Epithelial cell of prostate (primary cell): ENCODE measurements at regions not wholly inside any gene's neighbourhood (a gene's known extent, or its start where the extent isn't known, plus 50 kb on each side); places are given as distances from the start of the nearest gene placed in this dataset.

Experiments used
- DNase-seq: peaks from one replicate; pipeline ENCODE4 v3.0.0-alpha.2; 2011; ENCODE audit warnings: low read depth, low spot score
- H3K27ac ChIP-seq: fragments of 450-650 bp; 2 replicates; pipeline ENCODE4 v1.5.1; 2017; ENCODE audit warnings: mild to moderate bottlenecking

GRCh38 chr20:3312940-3313682, 74.1 kb upstream of the SLC4A11 start:
- peak overlapping the region; percentile 61 for H3K27ac ChIP-seq

GRCh38 chr20:3311623-3312022, 72.6 kb upstream of the SLC4A11 start:
- H3K27ac ChIP-seq = no peak overlapping the region
- no peak for DNase-seq

More at GRCh38 chr20:3312940-3313682, 74.1 kb upstream of the SLC4A11 start:
- DNase-seq = peak; percentile 50

GRCh38 chr20:3309226-3309625, 70.2 kb upstream of the SLC4A11 start:
- H3K27ac ChIP-seq = no peak overlapping the region
- DNase-seq = no peak

DNA sequence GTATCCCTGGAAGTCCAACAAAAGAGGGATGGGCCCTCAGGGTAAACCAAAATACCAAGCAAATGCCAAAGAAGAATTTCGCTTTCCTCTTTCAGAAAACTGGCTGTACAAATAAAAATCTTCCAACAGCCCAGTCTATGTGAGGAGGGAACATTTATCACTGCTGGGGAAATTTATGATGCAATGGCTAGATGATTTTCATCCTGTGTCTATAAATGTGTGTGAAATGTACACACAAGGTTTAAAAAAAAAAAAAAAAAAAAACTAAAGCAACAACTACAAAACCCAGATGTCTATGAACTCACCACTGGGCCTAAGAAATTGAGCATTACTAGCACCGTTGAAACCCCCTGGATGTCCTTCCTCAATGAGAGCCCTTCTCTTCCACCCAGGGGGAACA, 68.7 kb upstream of the SLC4A11 start:
- no peak overlapping the region for H3K27ac ChIP-seq
- DNase-seq = no peak

DNA sequence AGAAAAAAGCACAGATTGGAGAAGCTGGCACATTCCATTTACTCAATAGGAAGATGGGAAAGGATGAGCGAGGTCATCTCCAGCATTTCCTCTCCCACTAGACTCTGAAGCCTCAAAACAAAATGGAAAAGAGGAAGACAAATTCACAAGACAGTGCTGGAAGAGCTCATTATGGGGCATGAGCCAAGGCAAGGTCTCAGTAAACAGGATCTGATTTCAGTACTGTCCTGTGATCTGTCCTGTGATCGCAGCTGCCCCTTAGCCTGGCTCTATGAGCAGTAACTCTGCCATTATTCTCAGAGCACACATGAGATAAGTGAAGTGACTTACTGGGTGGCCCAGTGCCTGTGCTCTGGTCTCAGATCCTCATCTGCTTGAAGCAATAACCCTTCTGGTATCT, 68.1 kb upstream of the SLC4A11 start:
- no peak for DNase-seq
- no peak overlapping the region for H3K27ac ChIP-seq

DNA sequence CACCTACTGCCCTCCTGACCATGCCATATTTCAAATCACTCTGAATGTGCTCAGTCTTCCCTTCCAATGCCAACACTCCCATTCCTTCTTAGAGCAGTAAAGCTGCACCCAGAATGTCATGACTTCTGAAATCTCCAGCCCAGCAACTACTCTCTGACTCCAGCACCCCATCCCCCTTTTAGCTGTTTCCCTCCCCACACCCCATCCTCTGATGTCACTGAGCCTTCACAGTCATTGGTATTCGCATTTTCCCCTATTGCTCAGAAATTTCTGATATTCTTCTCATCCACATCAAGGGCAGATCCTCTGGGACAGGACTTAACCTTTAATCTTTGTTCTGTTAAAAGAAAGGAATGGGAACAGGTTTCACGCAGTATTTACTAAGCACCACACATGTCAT, 67.1 kb upstream of the SLC4A11 start:
- DNase-seq = no peak
- no peak overlapping the region for H3K27ac ChIP-seq

GRCh38 chr20:3304456-3304855, 65.5 kb upstream of the SLC4A11 start:
- no peak for DNase-seq
- H3K27ac ChIP-seq = no peak overlapping the region

DNA sequence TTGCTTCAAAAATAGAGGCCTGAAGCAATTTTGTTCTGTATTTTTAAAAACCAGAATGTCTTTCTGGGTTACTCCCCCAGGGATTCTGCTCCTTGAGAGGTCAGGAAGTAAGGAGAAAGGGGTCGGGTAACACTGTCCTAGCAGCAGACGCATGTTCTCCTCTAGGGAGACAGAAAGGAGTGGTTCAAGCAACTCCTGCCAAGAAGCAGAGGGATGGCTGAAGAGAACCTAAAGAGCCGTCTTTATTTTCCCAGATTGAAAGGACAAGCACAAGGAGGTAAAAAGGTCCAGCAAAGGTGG, 58.0 kb upstream of the SLC4A11 start:
- no peak for DNase-seq
- H3K27ac ChIP-seq = no peak overlapping the region

- H3K27ac ChIP-seq = no peak overlapping the region
- DNase-seq = no peak
Observed at GRCh38 chr20:3296261-3297078, 57.5 kb upstream of the SLC4A11 start.
